ENCODE measurements at regions not wholly inside any gene's neighbourhood (a gene's known extent, or its start where the extent isn't known, plus 50 kb on each side); places are given as distances from the start of the nearest gene placed in this dataset.

- TF ChIP-seq CTCF (IDR thresholded peaks at IDR 0.05): no peak
- no peak for TF ChIP-seq POLR2A (IDR thresholded peaks at IDR 0.05)
Measured at GRCh38 chr11:23772081-23772480, 724.8 kb upstream of the LUZP2 start.
